ENCODE measurements at regions not wholly inside any gene's neighbourhood (a gene's known extent, or its start where the extent isn't known, plus 50 kb on each side); places are given as distances from the start of the nearest gene placed in this dataset.
"Not testable (repeated sequence)": the region's sequence is repeated elsewhere in the genome, so short reads cannot be mapped to it uniquely, and the experiment has no call there.

DNA sequence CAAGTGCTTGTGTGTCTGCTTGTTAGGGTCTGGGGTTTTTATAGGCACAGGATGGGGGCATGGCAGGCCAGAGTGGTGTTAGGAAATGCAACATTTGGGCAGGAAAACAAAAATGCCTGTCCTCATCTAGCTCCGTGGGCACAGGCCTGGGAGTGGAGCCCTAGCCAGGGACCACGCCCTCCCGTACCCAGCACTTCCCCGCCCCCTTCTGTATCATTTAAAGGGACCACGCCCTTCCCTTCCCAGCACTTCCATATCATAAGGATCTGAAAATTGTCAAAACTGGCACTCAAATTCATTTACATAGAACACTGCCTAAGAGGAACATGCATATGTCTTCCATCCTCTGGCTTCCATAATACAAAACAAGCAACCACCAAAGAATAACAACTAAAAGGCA lies 185.8 kb downstream of the B3GLCT start:
- DNase-seq (ENCODE audit: low spot score), result no peak
- no peak for FAIRE-seq

DNA sequence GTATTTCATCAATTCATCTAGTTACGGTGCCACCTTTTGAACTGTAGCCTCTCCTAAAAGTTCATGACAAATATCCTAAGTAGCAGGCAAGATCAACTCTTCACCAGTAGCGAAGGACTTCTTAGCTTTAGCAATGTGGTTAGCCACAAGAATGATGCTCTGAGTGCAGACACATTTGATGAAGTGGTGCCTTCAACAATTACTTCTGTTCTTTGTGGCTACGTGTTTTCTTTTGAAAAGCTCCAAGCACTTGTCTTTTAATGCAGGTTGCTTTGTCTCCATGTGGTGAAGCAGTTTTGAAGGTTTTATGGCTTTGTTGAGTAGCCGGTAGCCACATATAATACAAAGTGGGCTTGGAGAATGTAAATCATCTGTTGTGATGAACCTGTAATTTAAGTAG lies 194.7 kb downstream of the B3GLCT start:
- FAIRE-seq, result no peak
- no peak for DNase-seq (ENCODE audit: low spot score)

DNA sequence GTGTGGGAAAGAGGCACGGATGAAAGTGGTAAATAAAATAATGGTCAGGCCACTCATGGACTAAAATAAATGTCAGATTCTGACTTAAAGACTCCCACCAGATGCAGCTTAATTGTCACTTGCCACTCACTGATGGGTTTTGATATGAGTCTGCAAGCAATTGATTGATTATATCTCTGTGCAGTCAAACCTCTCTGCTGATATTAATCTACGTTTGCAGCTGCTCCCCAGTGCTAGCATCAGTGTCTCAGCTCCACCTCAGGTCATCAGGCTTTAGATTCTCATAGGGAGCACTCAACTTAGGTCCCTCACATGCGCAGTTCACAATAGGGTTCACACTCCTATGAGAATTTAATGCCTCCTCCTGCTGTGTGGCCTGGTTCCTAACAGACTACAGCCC lies 195.3 kb downstream of the B3GLCT start:
- DNase-seq (ENCODE audit: low spot score) (no peak), FAIRE-seq (no peak)

DNA sequence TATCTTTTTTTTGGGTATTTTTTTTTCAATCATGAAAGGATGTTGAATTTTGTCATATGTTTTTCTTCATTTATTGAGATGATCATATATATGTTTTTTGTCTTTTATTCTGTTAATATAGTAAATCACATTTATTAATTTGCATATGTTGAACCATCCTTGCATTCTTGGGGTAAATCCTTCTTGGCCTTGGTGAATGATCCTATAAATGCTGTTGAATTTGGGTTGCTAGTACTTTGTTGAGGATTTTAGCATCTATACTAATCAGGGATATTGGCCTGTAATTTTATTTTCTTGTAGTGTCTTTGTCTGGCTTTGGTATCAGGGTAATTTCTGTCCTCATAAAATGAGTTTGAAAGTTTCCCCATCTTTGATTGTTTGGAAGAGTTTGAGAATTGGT lies 199.9 kb downstream of the B3GLCT start:
- FAIRE-seq (no peak), DNase-seq (ENCODE audit: low spot score) (no peak)

DNA sequence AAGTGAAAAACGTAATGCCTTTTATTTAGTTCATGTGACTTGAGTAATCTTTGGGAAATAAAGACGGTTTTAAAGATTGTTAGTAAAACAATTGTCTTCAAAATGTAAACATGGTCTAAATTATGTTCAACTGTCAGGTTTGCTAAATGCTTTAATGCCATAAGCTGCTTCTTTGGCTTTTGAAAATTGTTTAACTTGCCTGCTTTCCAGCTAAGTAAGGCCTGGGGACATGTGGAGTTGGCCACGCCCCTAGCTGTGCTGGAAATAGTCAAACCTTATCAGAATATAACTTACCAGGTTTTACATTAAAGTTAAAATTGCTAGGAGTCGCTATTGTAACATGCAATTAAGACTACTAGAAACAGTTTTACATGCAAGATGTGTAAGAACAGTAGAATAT lies 203.9 kb downstream of the B3GLCT start:
- not testable (repeated sequence) for FAIRE-seq; DNase-seq (ENCODE audit: low spot score)

DNA sequence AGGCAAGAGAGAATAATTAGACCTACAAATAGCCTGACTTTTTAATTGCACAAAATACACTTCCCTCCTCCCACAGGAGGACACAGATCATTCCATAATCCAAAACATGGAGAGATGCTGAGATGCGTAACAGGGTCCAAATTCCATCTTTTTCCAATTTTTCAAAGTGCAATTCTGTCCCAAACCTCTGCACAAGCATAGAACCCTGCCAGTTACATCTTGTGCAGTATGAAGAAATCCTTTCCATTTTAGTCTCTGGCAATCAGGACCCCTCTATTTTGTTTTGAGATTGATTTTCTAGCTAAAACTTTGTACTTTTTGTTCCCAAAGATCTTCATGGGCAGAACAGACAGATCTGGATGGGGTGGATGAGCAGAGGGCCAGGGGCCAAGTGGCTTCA lies 209.2 kb downstream of the B3GLCT start:
- DNase-seq (ENCODE audit: low spot score) (no peak), FAIRE-seq (no peak)

DNA sequence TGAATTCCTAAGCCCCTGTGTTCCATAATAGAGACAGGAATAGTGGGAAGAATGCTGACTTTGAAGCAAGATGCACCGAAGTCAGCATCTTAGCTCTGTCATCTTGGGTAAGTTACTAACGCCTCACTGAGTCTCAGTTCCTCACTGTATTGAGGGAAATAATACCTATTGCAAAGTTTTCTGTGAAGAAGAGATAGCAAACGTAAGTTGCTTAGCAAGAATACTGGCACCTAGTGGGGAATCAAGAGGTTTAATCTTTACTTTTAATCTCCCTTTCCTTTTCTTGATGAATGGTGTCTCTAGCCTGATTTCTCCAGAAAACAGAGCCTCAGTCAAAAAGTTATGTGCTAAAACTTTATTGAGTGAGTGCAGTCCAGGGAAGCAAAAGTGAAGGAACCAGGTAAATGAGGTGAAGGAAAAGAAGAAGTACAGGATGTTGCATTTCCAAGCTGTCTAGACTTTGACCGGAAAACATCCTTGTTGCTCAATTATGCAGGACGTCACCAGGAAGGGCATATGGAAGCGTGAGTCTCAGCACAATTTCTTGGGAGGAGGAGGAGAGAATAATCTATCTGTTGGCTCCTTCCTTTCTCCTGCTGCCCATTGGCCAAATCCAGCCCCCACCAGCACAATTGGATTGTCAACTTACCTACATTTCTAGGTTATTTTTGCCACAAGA lies 210.0 kb downstream of the B3GLCT start:
- DNase-seq (ENCODE audit: low spot score), result no peak
- no peak for FAIRE-seq

DNA sequence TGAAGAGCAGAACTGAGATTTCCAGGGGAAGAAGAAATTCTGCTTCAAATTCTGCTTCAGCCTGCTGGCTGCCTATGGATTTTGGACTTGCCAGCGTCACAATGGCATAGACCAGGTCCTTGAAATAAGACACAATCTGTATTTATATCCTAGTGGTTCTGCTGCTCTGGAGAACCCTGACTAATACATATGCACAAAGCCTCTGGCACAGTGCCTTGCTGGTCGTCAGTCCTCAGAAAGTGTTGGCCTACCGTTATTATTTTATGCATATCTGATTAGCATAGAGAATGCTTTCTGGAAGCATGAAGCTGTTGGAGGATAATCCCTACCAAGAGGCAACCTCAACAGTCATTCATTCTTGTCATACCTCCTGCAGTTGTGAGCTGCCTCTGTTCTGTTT lies 213.7 kb downstream of the B3GLCT start:
- no peak for FAIRE-seq
- no peak for DNase-seq (ENCODE audit: low spot score)

DNA sequence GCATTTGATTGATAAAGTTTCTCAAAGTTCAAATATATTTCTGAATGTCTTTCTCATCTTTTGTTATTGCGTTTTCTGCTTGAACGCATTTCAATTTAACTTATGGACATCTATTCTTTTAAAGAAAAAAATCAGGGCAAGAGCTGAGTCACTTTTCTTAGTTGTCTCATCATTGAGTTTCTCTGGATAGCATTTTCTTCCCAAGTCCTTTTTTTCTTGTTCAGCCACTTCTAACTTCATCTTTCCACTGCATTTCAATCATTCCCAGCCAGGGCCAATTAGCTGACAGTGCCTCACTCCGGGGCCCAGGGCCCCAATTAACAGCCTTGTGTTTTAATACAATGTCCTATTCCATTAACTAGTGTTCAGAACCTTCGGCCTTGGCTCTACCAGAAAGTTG lies 216.3 kb downstream of the B3GLCT start:
- no peak for FAIRE-seq

DNA sequence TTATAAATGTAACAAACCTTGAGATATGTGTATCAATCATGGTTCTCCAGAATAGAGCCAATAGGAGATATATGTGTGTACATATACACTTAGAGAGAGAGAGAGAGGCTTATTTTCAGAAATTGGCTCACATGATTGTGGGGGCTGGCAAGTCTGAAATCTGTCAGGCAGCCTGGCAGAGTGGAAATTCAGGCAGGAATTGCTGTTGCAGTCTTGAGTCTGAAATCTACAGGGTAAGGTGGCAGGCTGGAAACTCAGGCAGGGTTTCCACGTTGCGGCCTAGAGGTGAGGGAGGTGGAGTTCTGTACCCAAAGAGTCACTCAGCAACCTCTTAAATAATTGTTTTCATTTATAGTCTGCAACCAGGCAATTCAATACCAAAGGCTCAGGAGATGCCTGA lies 218.4 kb downstream of the B3GLCT start:
- no peak for FAIRE-seq

More for the DNA sequence above, 216.3 kb downstream of the B3GLCT start:
- no peak for DNase-seq (ENCODE audit: low spot score)

DNA sequence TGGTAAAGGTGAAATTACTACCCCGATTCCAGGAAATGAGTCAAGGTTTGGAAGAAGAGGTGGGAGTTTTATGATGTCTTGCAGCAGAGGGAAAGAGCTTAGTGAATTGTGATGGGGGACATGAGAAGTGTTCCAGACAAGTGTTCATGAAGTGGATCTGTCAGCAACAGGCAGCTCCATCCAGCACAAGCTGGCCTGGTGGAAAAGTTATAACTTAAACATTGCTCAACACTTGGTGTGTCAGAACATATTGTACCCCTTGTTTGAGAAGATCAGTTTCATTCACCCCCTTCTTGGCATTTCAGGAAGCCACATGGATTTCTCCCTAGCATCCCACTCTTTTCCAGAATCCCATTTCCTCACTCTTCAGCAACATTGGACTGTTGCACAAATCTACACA lies 222.0 kb downstream of the B3GLCT start:
- FAIRE-seq (no peak), DNase-seq (ENCODE audit: low spot score) (no peak)

More for the DNA sequence above, 218.4 kb downstream of the B3GLCT start:
- no peak for DNase-seq (ENCODE audit: low spot score)

DNA sequence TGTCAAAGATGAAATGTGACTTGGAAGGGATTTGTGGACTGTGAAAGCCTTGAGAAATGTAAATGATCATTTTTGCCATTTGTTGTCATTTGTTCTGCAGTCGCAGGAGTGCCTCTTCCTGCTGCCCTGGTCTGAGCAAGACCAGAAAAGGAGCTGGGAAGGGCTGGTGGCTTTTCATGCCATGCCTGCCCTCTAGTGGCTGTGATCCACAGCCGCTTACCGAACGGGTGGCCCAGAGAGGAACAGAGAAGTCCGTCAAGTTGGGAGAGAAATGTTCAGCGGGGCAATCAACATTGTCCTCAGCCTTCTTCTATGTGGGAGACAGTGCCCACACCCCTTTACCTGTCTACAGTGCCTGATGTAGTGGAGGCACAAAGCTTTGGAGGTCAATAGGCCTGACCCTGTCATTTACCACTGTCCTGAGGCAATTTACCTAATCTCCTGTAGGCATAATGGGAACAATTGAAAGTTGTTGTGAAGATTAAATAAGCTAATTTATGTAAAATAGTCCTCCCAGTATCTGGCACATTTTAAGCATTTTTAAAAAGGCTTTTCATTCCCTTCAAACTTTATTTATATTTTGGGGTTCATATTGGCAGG lies 224.5 kb downstream of the B3GLCT start:
- DNase-seq (ENCODE audit: low spot score), result peak; percentile 58
- no peak for FAIRE-seq

DNA sequence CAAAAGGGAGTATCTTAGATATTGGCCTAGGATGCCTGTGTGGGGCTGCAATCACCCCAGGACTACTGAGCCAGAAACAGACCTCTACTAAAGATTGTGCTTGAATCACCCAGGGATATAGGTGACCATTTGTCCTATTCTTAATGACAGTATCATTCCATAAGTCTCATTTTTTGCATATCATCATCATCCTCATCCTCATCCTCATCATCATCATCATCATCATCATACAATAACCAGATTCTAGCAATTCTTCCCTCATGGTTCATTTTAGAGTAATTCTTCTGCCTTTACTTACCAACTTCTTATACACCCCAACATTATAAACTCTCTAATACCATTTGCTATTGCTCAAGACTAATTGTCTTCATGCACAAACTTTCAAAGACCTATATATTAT lies 226.6 kb downstream of the B3GLCT start:
- DNase-seq (ENCODE audit: low spot score) (no peak), FAIRE-seq (no peak)

DNA sequence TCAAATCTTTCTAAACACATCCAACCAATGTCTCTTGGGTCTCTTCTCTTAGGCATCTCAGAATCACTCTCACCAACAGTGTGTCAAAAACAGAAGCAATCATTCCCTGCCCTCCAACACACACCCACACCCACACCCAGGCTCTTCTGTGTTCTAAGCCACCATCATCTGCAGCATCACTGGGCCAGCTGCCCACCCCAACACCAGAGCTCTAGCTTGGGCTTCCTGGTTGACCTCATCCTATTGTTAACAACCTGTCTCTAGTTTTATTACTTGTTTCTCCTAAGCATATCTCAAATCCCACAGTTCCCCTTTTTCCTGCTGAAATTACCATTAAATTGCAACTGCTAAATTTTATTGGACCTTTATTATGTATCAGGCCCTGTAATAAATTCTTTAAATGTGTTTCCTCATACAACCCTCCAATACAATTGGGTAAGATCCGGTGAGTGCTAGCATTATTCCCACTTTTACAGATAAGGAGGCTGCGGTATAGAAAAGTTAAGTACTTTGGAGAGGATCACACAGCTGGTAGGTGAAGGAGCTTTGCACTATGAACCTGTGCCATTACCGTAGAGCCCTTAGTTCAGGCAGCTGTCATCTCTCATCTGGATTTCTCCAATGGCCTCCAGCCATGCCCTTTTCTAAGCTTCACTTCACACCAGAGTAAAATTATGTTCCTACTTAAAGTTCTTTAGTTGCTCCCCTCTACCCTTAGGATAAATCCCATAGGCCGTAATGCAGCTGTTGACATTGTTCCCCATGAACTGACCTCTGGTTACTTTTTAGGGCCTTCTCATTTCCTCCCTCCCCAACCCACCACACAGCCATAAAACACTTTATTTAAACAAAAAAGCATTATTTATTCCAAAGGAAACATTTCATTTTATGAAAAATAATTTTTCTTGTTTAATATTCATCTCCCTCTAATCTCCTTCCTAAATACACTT lies 227.7 kb downstream of the B3GLCT start:
- no peak for FAIRE-seq
- no peak for DNase-seq (ENCODE audit: low spot score)

DNA sequence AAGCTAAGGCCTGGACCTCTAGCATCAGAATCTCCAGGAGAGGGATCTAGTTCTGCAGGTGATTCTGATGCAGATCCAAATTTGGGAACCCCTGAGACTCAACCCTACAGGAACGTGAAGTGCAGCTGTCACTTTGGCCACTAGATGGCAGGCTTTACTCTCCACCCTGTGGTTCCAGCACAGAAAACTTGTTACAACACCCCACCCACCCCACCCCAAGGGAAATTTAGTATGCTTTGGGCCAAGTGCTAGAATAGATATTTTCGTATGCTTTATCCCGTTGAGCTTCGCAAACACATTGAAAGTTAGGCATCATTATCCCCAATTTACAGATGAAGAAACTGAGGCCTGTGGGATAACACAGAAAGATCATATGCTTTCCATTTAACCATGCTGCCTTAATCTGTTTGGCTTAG lies 232.0 kb downstream of the B3GLCT start:
- DNase-seq (ENCODE audit: low spot score), result peak; percentile 12
- no peak for FAIRE-seq

DNA sequence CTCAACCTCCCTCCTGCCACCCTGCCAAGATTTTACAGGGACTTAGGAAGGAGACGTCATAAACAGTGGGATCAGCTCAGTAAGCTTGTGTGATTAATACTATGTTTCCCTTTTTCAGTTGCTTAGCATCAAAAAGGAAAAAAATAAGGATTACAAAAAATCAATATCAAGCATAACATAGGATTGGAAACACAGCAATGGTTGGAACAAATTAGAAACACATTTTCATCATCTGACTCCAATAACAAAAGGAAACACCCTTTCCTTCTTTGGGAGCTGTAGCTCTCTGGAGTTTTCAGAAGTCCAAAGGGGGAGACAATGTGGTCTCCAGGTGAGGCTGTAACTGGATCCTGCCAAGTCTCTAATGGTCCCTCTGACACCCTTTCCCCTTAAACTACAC lies 233.4 kb downstream of the B3GLCT start:
- FAIRE-seq (no peak), DNase-seq (ENCODE audit: low spot score) (no peak)

DNA sequence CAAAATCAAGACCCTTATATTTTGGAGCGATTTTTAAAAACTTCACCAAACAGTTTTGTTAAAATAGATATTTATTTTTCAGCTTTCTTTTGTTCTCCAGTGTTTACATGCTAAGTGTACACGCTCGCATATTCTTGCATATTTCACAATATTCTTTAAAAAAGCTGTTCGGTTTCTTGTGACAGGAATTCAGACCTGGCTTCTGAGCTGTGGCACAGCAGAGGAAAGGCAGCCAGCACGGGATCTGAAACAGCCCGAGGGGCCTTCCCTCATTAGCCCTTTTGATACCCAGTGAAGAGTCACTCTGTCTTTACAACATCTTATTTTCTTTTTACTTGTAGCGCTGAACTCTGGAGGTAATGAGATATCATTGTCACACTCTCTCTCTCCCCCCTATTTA lies 234.0 kb downstream of the B3GLCT start:
- FAIRE-seq, result no peak
- no peak for DNase-seq (ENCODE audit: low spot score)

DNA sequence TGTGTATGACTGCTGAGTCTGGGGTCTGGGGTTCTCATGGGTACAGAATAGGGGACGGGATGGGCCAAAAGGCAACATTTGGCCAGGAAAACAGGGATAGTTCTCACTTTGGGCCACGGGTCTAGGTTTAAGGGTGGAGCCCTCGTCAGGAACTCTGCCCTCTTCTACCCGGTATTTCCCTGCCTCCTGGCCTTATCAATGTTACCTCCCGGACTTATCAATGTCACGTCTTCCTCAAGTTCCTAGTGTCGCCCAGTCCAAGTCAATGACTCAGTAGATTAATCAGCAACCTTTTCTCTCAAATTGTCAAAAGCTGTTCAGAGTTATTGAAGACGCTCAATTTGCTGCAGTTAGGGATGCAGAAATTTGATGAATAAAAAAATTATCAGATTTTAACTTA lies 234.8 kb downstream of the B3GLCT start:
- FAIRE-seq (no peak), DNase-seq (ENCODE audit: low spot score) (no peak)

DNA sequence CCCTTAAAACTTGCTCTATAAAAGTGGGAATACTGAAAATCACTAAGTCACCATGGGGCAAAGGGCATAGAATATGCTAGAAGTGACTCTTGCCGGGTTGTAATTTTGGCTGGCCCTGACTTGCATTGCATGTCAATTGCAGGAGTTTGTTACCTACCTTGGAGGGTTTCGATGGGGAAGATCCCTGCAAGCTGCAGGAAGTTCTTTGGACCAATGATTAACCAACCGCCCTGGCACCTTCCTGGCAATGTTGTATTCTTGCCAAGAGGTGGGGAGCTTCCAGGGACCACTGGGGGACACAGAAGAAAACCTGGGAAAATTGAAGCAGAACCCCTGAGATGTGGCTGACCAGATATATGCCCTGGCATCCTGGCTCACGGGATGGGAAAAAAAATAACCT lies 235.8 kb downstream of the B3GLCT start:
- DNase-seq (ENCODE audit: low spot score) (no peak), FAIRE-seq (no peak)

DNA sequence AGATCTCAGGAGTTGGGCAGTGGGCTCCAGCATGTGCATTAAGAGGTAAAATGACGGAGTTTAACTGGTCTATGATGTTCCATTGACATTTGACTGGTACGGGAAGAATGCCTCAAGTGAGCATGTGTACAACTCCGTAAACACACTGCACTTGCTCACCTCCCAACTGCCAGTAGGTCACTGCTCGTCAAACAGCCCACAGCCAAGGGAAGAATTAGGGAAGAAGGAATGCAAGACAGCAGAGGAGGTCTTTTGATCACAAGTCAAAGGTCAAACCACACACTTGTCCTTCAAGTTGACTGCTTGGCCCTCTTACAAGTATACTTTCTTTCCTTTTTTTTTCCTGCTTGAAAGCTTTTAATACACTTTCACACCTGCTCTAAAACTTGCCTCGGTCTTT lies 236.7 kb downstream of the B3GLCT start:
- no peak for FAIRE-seq

DNA sequence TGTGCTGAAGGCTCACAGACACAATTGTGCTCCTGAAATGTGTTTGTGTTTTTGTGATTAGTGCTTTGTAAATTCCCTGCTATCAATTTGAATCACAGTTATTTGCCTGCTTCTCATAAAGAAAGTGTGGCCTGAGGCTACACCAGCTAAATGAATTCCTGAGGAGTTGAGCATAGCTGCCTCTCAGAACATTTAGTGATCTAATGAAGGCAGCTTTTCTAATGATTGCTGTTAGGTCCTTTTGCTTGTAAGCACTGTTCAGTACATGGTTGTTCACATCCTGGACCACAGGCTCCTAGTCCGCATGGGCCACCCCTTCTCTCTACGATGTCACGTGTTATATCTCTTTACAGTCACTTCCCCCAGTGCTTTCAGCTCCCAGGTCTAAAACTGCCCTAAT lies 238.2 kb downstream of the B3GLCT start:
- DNase-seq (ENCODE audit: low spot score) (no peak), FAIRE-seq (no peak)

More for the DNA sequence above, 236.7 kb downstream of the B3GLCT start:
- no peak for DNase-seq (ENCODE audit: low spot score)

DNA sequence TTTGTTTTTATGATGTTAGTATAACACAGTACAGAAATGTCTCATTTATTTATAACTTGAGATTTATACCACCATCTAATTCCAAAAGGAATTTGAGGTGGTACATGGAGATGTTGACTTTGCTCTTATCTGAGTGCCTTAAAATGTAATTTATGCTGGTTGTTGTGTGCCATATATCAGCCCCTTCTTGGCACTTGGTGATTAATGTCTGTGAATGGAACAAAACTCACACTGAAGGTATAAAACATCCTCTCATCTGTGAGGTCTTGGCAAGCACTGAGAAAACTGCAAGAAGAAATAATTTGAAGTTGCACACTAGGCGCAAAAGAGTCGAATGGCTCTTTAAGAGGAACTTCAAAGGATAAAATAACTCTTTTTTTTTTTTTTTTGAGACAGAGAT lies 240.4 kb downstream of the B3GLCT start:
- DNase-seq (ENCODE audit: low spot score) (no peak), FAIRE-seq (no peak)
